GM12891 (cell line): ENCODE measurements at regions not wholly inside any gene's neighbourhood (a gene's known extent, or its start where the extent isn't known, plus 50 kb on each side); places are given as distances from the start of the nearest gene placed in this dataset.

Source experiments
- POLR2A ChIP-seq: IDR thresholded peaks from 2 replicates; pipeline ENCODE4 v1.6.1; 2011; ENCODE audit warnings: low read depth, low read length, control low read depth
- POLR2AphosphoS5 ChIP-seq: IDR thresholded peaks from 2 replicates; pipeline ENCODE4 v1.6.1; 2011; ENCODE audit warnings: low read depth, low read length, control low read depth
- SPI1 ChIP-seq: IDR thresholded peaks from 2 replicates; pipeline ENCODE4 v1.6.1; 2011; ENCODE audit warnings: low read depth, low read length, control low read depth
- TAF1 ChIP-seq: IDR thresholded peaks from 2 replicates; pipeline ENCODE4 v1.6.1; 2011; ENCODE audit warnings: low read depth, low read length, control low read depth

GRCh38 chr22:23437779-23438178 is 142.3 kb downstream of the IGLL1 start:
- TF ChIP-seq POLR2A (no peak), POLR2AphosphoS5 (no peak), TAF1 (no peak), SPI1 (no peak)
